Kidney (tissue), 13 donors: ENCODE measurements at regions not wholly inside any gene's neighbourhood (a gene's known extent, or its start where the extent isn't known, plus 50 kb on each side); places are given as distances from the start of the nearest gene placed in this dataset.

Experiments used
- DNase-seq, 5 donors: peaks; one replicate each; pipeline ENCODE4 v3.0.0-alpha.2; 2013 to 2020
- FAIRE-seq: peaks from 2 replicates; lab custom pipeline; 2012; peaks lifted over from hg19 to GRCh38; lab: Jason Lieb, UNC
- H3K27ac ChIP-seq, 2 donors: one replicate each; pipeline ENCODE4 v1.7.0; 2013; ENCODE audit warnings: low read depth in 2 of 2, low read length in 2 of 2, inconsistent platforms in 1 of 2
- H3K27me3 ChIP-seq: one replicate; pipeline ENCODE4 v1.7.1; 2013; ENCODE audit warnings: low read length, inconsistent platforms; ENCODE audit not compliant: control insufficient read depth, insufficient read depth
- H3K36me3 ChIP-seq, 3 donors: one replicate each; pipeline versions ENCODE4 v1.7.0 to v1.7.1; 2013; ENCODE audit warnings: low read length in 3 of 3, control low read depth in 1 of 3, inconsistent platforms in 1 of 3; ENCODE audit not compliant: insufficient read depth in 3 of 3, control insufficient read depth in 2 of 3
- H3K4me1 ChIP-seq, 3 donors: one replicate each; pipeline versions ENCODE4 v1.7.0 to v1.7.1; 2013; ENCODE audit warnings: low read length in 3 of 3, inconsistent platforms in 1 of 3, low read depth in 1 of 3; ENCODE audit not compliant: control insufficient read depth in 2 of 3, insufficient read depth in 2 of 3
- H3K4me3 ChIP-seq, 3 donors: one replicate each; pipeline versions ENCODE4 v1.7.0 to v1.8.1; 2013; ENCODE audit warnings: low read length in 3 of 3, control low read depth in 1 of 3, inconsistent platforms in 1 of 3
- H3K9ac ChIP-seq, 3 donors: one replicate each; pipeline versions ENCODE4 v1.7.0 to v1.7.1; 2013; ENCODE audit warnings: low read length in 3 of 3, control low read depth in 1 of 3, inconsistent platforms in 1 of 3
- H3K9me3 ChIP-seq, 3 donors: one replicate each; pipeline versions ENCODE4 v1.7.0 to v1.7.1; 2013; ENCODE audit warnings: low read length in 3 of 3, control low read depth in 1 of 3, inconsistent platforms in 1 of 3; ENCODE audit not compliant: control insufficient read depth in 2 of 3, insufficient read depth in 1 of 3
- CTCF ChIP-seq: IDR thresholded peaks from 3 replicates; pipeline ENCODE4 v1.5.1; 2012; ENCODE audit warnings: mild to moderate bottlenecking, moderate library complexity, borderline replicate concordance; ENCODE audit not compliant: insufficient read depth; ENCODE audit errors: extremely low read depth
- intact Hi-C: fragments of 100-400 bp; cut with DNase I; formaldehyde crosslinking; loops from one replicate; pipeline ENCODE4 v1.11.1; 2022
- donor health status: control.
- donor health status: control.
- donor health status: control.
- donor health status: control.
- donor health status: control.
- donor health status: DM: yes; HTN: yes; CAD: no.
- donor health status: Normal renal cell carcinoma (clear cell type).

GRCh38 chr2:65952966-65953761 is 481.8 kb upstream of the MEIS1 start:
- FAIRE-seq = no peak

GRCh38 chr2:65944213-65944612 is 490.7 kb upstream of the MEIS1 start:
- H3K4me1 ChIP-seq = no peaks in the 10 kb centered on the region
- no peak overlapping the region for H3K9ac ChIP-seq
- H3K27ac ChIP-seq = no peak overlapping the region
- no peaks in the 10 kb centered on the region for H3K36me3 ChIP-seq
- no peak for FAIRE-seq
- intact Hi-C loops = no loop called here
- TF ChIP-seq CTCF = no peak
- no peak overlapping the region for H3K4me3 ChIP-seq
- peaks cover 0 to 4% (median 0%) of the 10 kb centered on the region in 3 donors for H3K9me3 ChIP-seq
- no peak for DNase-seq
- no peaks in the 10 kb centered on the region for H3K27me3 ChIP-seq

More at GRCh38 chr2:65952966-65953761, 481.8 kb upstream of the MEIS1 start:
- Histone ChIP-seq H3K36me3 (no peaks in the 10 kb centered on the region), H3K27ac (no peak overlapping the region), H3K4me3 (no peak overlapping the region), H3K27me3 (no peaks in the 10 kb centered on the region), H3K9ac (no peak overlapping the region), H3K4me1 (no peaks in the 10 kb centered on the region), H3K9me3 (no peaks in the 10 kb centered on the region)
- DNase-seq = no peak
- intact Hi-C loops = no loop called here
- no peak for TF ChIP-seq CTCF

- no peak overlapping the region for H3K9ac ChIP-seq
- H3K9me3 ChIP-seq = peaks cover 0 to 4% (median 0%) of the 10 kb centered on the region in 3 donors
- H3K27ac ChIP-seq = no peak overlapping the region
- no peaks in the 10 kb centered on the region for H3K4me1 ChIP-seq
- DNase-seq = no peak
- no peak for TF ChIP-seq CTCF
- H3K36me3 ChIP-seq = no peaks in the 10 kb centered on the region
- no peak for FAIRE-seq
- intact Hi-C loops = no loop called here
- H3K27me3 ChIP-seq = no peaks in the 10 kb centered on the region
- no peak overlapping the region for H3K4me3 ChIP-seq
Measured at GRCh38 chr2:65943099-65943786, 491.7 kb upstream of the MEIS1 start.
